Urinary bladder (tissue), 3 donors: ENCODE measurements at regions not wholly inside any gene's neighbourhood (a gene's known extent, or its start where the extent isn't known, plus 50 kb on each side); places are given as distances from the start of the nearest gene placed in this dataset.

Experiments used
- DNase-seq: peaks from one replicate; pipeline ENCODE4 v3.0.0-alpha.2; 2015; ENCODE audit errors: extremely low spot score
- H3K27ac ChIP-seq: one replicate; pipeline ENCODE4 v1.5.1; 2013; ENCODE audit warnings: low read depth, mild to moderate bottlenecking, moderate library complexity
- H3K36me3 ChIP-seq: one replicate; pipeline ENCODE4 v1.6.1; 2013; ENCODE audit warnings: mild to moderate bottlenecking, moderate library complexity; ENCODE audit not compliant: insufficient read depth
- H3K4me1 ChIP-seq: one replicate; pipeline ENCODE4 v1.6.1; 2013; ENCODE audit warnings: mild to moderate bottlenecking, moderate library complexity; ENCODE audit not compliant: insufficient read depth
- H3K4me3 ChIP-seq: one replicate; pipeline ENCODE4 v1.5.1; 2013; ENCODE audit warnings: low read depth, low read length
- WGBS: extraction: QIAGEN DNeasy Blood & Tissue Kit; methylation state at CpG from one replicate; pipeline ENCODE4 v1.1.7; 2013; 5-methylcytosine and 5-hydroxymethylcytosine counted together
- donor health status: healthy with polysubstance abuse.
- donor health status: healthy.

DNA sequence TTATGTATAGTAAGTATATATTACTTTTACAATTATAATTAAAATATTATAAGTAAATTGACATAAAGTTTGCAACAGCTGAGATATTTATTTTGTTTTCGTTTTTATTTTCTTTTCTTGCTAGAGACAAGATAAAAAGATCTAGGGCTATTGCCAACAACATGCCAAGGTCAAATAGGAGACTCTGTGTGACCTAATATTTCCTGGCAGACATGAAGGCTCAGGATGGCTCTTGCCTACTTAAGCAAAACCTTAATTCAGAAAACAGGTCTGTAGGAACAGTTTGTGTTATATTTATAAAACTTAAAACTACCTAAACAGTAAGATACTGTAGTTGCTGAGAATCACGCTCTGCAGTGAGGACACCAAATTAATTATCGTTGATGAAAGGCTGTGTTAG lies 145.2 kb downstream of the RFC3 start:
- no peak overlapping the region for H3K4me3 ChIP-seq
- 90% methylated on average over 3 of the region's 3 CpGs for WGBS
- H3K27ac ChIP-seq: no peak overlapping the region
- no peak for DNase-seq
- no peaks in the 10 kb centered on the region for H3K4me1 ChIP-seq
- no peaks in the 10 kb centered on the region for H3K36me3 ChIP-seq

- no peaks in the 10 kb centered on the region for H3K4me1 ChIP-seq
- H3K27ac ChIP-seq: no peak overlapping the region
- no peaks in the 10 kb centered on the region for H3K36me3 ChIP-seq
- H3K4me3 ChIP-seq: no peak overlapping the region
- 92% methylated on average over 4 of the region's 4 CpGs for WGBS
- no peak for DNase-seq
Observed at GRCh38 chr13:33963895-33964294, 145.9 kb downstream of the RFC3 start.

DNA sequence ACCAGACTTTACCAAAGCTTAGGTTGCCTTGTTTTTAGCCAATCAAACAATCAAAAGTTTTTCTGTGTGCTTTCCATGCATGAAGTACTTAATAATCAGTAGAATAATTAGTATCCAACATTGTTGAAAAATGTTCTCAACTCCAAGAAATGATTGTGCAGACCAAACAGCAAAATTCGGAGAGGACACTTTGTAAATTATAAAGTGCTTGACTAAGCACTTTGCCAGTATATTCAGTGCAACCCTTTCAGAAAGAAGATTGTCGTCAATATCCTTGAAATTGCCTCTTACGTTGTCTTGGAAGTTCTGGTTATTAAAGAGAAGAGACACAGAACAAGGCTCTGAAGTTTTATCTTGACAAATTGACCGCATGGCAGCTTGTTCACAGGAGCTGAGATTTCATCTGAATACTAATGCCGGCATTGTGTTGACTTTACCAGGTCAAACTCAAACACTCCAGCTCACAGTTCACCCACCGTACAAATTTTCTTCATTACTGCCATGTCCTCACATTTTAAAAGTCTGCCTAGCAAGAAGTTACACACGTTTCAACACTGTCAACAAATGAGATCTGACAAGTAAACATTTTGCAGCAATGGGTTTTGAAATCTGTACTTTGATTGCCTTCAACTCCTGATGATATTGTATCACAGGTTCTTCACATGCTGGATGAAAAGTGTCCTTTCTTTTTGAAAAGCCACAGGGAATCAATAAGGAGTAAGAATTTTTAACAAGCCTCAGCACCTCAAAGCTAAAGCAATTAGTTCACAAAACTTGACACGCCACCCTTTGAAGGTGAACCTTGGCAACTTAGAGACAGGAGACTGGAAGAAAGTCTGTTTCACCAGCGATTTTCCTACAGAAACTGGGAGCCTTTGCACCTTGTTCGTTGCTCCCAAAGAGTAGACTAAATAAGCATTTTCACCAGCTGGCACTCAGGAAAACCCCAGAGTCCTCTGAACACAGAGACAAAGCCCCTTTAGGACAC lies 150.9 kb downstream of the RFC3 start:
- Histone ChIP-seq H3K4me3 (no peak overlapping the region), H3K27ac (no peak overlapping the region), H3K36me3 (no peaks in the 10 kb centered on the region), H3K4me1 (no peaks in the 10 kb centered on the region)
- no peak for DNase-seq
- WGBS: 82% methylated on average over 10 of the region's 10 CpGs

DNA sequence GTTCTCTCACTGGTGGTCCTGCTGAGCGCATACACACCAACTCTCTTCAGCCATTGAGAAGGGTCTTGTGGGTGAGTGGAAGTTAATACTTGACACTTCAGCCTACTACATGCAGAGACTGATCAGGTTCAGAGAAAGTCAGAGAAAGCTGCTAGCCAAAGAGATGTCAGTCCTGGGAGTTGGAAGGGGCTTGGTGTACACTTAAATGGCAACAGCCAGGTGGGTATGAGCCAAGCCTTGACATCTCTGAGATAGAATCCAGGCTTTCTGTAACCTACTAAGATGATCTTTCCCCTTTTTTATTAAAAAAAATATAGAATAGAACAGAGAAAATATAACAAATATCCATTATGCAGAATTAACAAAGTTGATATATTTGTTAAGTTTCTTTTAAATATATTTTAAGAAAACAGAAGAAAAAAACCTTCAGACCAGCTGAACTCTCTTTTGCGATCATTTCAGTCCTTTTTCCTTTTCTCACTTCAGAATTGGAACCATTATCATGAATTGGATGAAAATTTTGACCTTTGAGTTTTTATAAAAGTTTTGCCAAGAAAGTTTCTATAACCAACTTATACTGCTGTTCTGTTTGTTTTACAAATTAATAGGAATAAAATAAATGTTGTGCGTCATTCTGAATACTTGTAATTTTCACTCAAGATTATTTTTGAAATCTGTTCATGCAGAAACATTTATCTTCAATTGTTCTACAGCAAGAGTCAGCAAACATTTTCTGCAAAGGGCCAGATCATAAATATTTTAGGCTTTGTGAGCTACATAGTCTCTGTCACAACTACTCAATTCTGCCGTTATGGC lies 153.0 kb downstream of the RFC3 start:
- 69% methylated on average over 4 of the region's 4 CpGs for WGBS
- Histone ChIP-seq H3K4me1 (no peaks in the 10 kb centered on the region), H3K27ac (no peak overlapping the region), H3K36me3 (no peaks in the 10 kb centered on the region), H3K4me3 (no peak overlapping the region)
- DNase-seq: no peak

- Histone ChIP-seq H3K27ac (no peak overlapping the region), H3K36me3 (no peaks in the 10 kb centered on the region), H3K4me1 (no peaks in the 10 kb centered on the region), H3K4me3 (no peak overlapping the region)
- no peak for DNase-seq
Observed at GRCh38 chr13:33971562-33971819, 153.5 kb downstream of the RFC3 start.

DNA sequence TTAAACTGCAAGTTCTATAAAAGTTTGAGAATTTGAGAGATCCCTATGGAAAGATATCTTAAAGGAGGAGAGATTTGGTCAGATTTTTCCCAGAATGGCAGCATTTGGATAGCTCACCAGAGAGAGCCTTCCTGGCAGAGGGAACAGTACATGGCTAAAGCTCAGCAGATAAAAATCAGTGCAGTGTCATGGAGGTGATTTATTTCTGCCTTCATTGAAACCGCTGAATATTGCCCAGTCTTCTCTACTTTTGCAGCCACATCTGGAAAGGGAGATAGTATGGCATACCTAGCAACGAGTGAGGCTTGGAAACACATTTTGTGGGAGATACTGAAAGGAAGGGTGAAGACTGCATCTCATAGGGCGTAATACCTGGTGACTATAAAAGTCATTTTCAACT lies 155.2 kb downstream of the RFC3 start:
- no peak overlapping the region for H3K27ac ChIP-seq
- no peak for DNase-seq
- no peaks in the 10 kb centered on the region for H3K4me1 ChIP-seq
- no peak overlapping the region for H3K4me3 ChIP-seq
- WGBS: 77% methylated on average over 3 of the region's 3 CpGs
- no peaks in the 10 kb centered on the region for H3K36me3 ChIP-seq

- no peak for DNase-seq
- no peak overlapping the region for H3K4me3 ChIP-seq
- WGBS: 82% methylated on average over 4 of the region's 4 CpGs
- H3K27ac ChIP-seq: no peak overlapping the region
- no peaks in the 10 kb centered on the region for H3K4me1 ChIP-seq
- H3K36me3 ChIP-seq: no peaks in the 10 kb centered on the region
Observed at GRCh38 chr13:33976965-33977364, 159.0 kb downstream of the RFC3 start.

GRCh38 chr13:33978653-33979052 lies 160.7 kb downstream of the RFC3 start:
- WGBS: 94% methylated on average over 3 of the region's 3 CpGs
- no peak for DNase-seq
- H3K27ac ChIP-seq: no peak overlapping the region
- no peak overlapping the region for H3K4me3 ChIP-seq
- no peaks in the 10 kb centered on the region for H3K36me3 ChIP-seq
- no peaks in the 10 kb centered on the region for H3K4me1 ChIP-seq

GRCh38 chr13:33992881-33993336 lies 175.0 kb downstream of the RFC3 start:
- no peak for DNase-seq
- WGBS: 66% methylated on average over 2 of the region's 2 CpGs
- Histone ChIP-seq H3K36me3 (no peaks in the 10 kb centered on the region), H3K4me3 (no peak overlapping the region), H3K27ac (no peak overlapping the region), H3K4me1 (no peaks in the 10 kb centered on the region)

GRCh38 chr13:33994198-33994597 lies 176.2 kb downstream of the RFC3 start:
- WGBS: 91% methylated on average over 3 of the region's 3 CpGs

DNA sequence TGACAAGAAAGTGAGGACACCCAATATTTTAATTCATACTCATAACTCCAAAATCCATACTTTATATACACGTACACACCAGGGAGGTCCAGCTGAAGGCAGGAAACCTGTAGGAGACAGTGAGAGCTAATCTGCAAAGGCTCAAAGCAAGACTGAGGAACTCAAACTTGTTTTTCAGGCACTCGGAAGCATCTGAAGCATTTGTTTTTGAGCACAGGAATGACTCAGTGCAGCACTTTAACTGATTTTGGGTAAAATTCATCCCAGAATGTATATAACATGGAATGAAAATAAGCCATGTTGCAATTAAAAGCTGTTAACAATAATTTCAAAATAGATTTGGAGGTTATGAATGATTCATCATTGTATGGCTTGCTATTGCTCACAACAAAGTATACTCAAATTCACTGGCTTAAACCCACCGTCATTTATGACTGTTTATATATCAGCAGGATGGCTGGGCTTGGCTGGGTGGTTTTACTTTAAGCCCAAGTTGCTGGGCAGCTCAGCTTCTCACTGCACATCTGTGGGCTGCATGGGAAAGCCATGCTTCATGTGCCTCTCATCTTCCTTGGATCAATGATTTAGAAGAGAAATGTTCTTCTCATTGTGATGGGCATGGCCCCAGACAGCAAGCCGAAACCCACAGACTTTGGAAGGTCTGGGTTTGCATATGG lies 177.0 kb downstream of the RFC3 start:
- no peaks in the 10 kb centered on the region for H3K36me3 ChIP-seq
- 86% methylated on average over 4 of the region's 4 CpGs for WGBS

More at GRCh38 chr13:33994198-33994597, 176.2 kb downstream of the RFC3 start:
- no peaks in the 10 kb centered on the region for H3K36me3 ChIP-seq
- no peak for DNase-seq
- H3K27ac ChIP-seq: no peak overlapping the region
- no peaks in the 10 kb centered on the region for H3K4me1 ChIP-seq
- H3K4me3 ChIP-seq: no peak overlapping the region

GRCh38 chr13:33996636-33997035 lies 178.7 kb downstream of the RFC3 start:
- no peaks in the 10 kb centered on the region for H3K4me1 ChIP-seq
- H3K4me3 ChIP-seq: no peak overlapping the region
- no peak overlapping the region for H3K27ac ChIP-seq
- H3K36me3 ChIP-seq: no peaks in the 10 kb centered on the region
- DNase-seq: no peak
- 97% methylated on average over 7 of the region's 7 CpGs for WGBS

More for the DNA sequence above, 177.0 kb downstream of the RFC3 start:
- Histone ChIP-seq H3K4me1 (no peaks in the 10 kb centered on the region), H3K4me3 (no peak overlapping the region), H3K27ac (no peak overlapping the region)
- DNase-seq: no peak

- H3K4me3 ChIP-seq: no peak overlapping the region
- H3K36me3 ChIP-seq: no peaks in the 10 kb centered on the region
- no peaks in the 10 kb centered on the region for H3K4me1 ChIP-seq
- DNase-seq: no peak
- 95% methylated on average over 3 of the region's 3 CpGs for WGBS
- H3K27ac ChIP-seq: no peak overlapping the region
Observed at GRCh38 chr13:33997574-33997973, 179.6 kb downstream of the RFC3 start.
